Hepatocyte (in vitro differentiated cells): ENCODE measurements at regions not wholly inside any gene's neighbourhood (a gene's known extent, or its start where the extent isn't known, plus 50 kb on each side); places are given as distances from the start of the nearest gene placed in this dataset.

Experiments
- CTCF ChIP-seq: fragments of 200-600 bp; sonication (generic); IDR thresholded peaks from 2 replicates; pipeline ENCODE4 v1.5.1; 2016; ENCODE audit warnings: antibody characterized with exemption, mild to moderate bottlenecking; ENCODE audit not compliant: poor library complexity
- EZH2 ChIP-seq: fragments of 200-600 bp; sonication (generic); IDR thresholded peaks from 2 replicates; pipeline ENCODE4 v1.6.1; 2016; ENCODE audit warnings: antibody characterized with exemption, mild to moderate bottlenecking, borderline replicate concordance
- EZH2phosphoT487 ChIP-seq: fragments of 200-600 bp; sonication (generic); IDR thresholded peaks from one replicate; pipeline ENCODE4 v1.6.1; 2018; ENCODE audit warnings: antibody characterized with exemption, mild to moderate bottlenecking, low read depth, moderate library complexity; ENCODE audit not compliant: unreplicated experiment, severe bottlenecking

- TF ChIP-seq EZH2 (no peak), CTCF (no peak), EZH2phosphoT487 (no peak)
Observed at GRCh38 chr20:41865938-41866337, 247.8 kb upstream of the CHD6 start.
